Heart right ventricle (tissue), 16 donors: ENCODE measurements at regions not wholly inside any gene's neighbourhood (a gene's known extent, or its start where the extent isn't known, plus 50 kb on each side); places are given as distances from the start of the nearest gene placed in this dataset.

ENCODE experiments used
- ATAC-seq, 8 donors: fragments of 200-7000 bp; cut with Tn5 transposase; one replicate each; pipeline ENCODE4 v1.9.1; 2020; ENCODE audit warnings: mild to moderate bottlenecking in 8 of 8, moderate library complexity in 8 of 8, moderate number of reproducible peaks in 1 of 8
- DNase-seq, 2 donors: peaks; one replicate each; pipeline ENCODE4 v3.0.0-alpha.2; 2020
- H3K27ac ChIP-seq, 10 donors: fragments of 200-600 bp; sonication (generic) in 2 of 10; one replicate each; pipeline versions ENCODE4 v1.5.0 to v1.8.0; 2020 to 2022; ENCODE audit warnings: mild to moderate bottlenecking in 3 of 10
- H3K27me3 ChIP-seq, 7 donors: fragments of 200-600 bp; one replicate each; pipeline ENCODE4 v1.8.0; 2021 to 2022; ENCODE audit warnings: mild to moderate bottlenecking in 2 of 7
- H3K36me3 ChIP-seq, 9 donors: fragments of 200-600 bp; sonication (generic) in 1 of 9; one replicate each; pipeline versions ENCODE4 v1.5.0 to v1.8.0; 2020 to 2022; ENCODE audit warnings: mild to moderate bottlenecking in 2 of 9
- H3K4me1 ChIP-seq, 9 donors: fragments of 200-600 bp; sonication (generic) in 1 of 9; one replicate each; pipeline versions ENCODE4 v1.5.0 to v1.8.0; 2020 to 2022; ENCODE audit warnings: mild to moderate bottlenecking in 4 of 9
- H3K4me3 ChIP-seq, 10 donors: fragments of 200-600 bp; sonication (generic) in 2 of 10; one replicate each; pipeline versions ENCODE4 v1.5.0 to v1.8.0; 2020 to 2022; ENCODE audit warnings: mild to moderate bottlenecking in 7 of 10, moderate library complexity in 2 of 10
- H3K9me3 ChIP-seq, 11 donors: fragments of 200-600 bp in 10 of 11; sonication (generic) in 2 of 11; one replicate each; pipeline versions ENCODE4 v1.5.0 to v1.8.0; 2013 to 2022; ENCODE audit warnings: mild to moderate bottlenecking in 2 of 11, control low read depth in 1 of 11, moderate library complexity in 1 of 11
- WGBS, 2 donors: extraction: QIAGEN DNeasy Blood & Tissue Kit; methylation state at CpG; one replicate each; pipeline ENCODE4 v1.1.7; 2013; ENCODE audit warnings: inconsistent platforms in 1 of 2; 5-methylcytosine and 5-hydroxymethylcytosine counted together
- intact Hi-C, 10 donors: fragments of 100-400 bp; cut with DNase I; formaldehyde crosslinking; loops; one replicate each; pipeline versions ENCODE4 v1.11.1 to v1.14.2; 2022
- TF ChIP-seq, protein P1 (sequence below), 9 donors: fragments of 200-600 bp; sonication (generic) in 2 of 9; IDR thresholded peaks; one replicate each; pipeline versions ENCODE4 v1.5.0 to v1.8.0; 2021 to 2022; ENCODE audit warnings: antibody characterized with exemption in 9 of 9, mild to moderate bottlenecking in 5 of 9, moderate library complexity in 1 of 9
- donor health status: Arrhythmogenic right ventricular cardiomyopathy.
- donor health status: ischemic (EF 13 %, LVEDD 7.1; RV severe dilation, severe dysfunction).
- donor health status: healthy with polysubstance abuse.
- donor health status: DM: no; HTN: yes; CAD: no.
- donor health status: DM: no; HTN: no; CAD: no.
- donor health status: ischemic (EF 25% LVEDD 6.9; RV normal size, moderate dysfunction).
- donor health status: ischemic (EF 25% LVEDD 5.7; RV mildly dilated, moderate dysfunction).
- donor health status: healthy.
- donor health status: DM: yes; HTN: yes; CAD: no.
- donor health status: Ischemic cardiomyopathy.
- donor health status: ischemic (EF 35%, LVEDD 5.7; RV mildly dilated, moderate dysfunction).
- donor health status: nonischemic (EF 11% LVEDD 7.7; RV severe dilation, severe dysfunction).
- donor health status: DM: yes; HTN: yes; CAD: no.
- donor health status: PGD.
- donor health status: ischemic (EF 29% LVEDD 5.4; RV normal size, mild dysfunction).
- donor health status: nonischemic (EF 23%, LVEDD 6.1; RV moderate dilation, normal function).

DNA sequence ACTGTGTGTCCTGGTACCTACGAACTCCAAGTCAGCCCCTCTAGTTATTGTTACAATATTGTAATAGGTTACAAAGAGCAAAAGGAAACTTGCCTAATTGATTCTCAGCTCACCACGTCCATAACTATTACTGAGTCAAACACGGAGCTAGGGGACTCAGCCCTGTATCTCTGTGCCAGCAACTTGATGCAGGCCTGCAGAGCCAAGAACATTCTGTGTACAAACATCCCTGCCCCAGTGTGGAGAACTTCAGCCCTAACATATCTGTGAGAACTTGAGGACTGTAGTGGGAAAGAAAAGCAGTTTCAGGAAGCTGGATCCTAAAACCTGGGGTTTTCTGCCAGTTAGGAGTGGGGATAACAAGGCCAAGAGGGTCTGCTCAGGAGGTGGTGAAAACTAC, 114.9 kb upstream of the PRSS58 start:
- Histone ChIP-seq H3K36me3 (no peaks in the 10 kb centered on the region), H3K4me1 (peaks cover 0 to 9% (median 0%) of the 10 kb centered on the region in 9 donors), H3K4me3 (no peak overlapping the region), H3K9me3 (peaks cover 0 to 22% (median 6%) of the 10 kb centered on the region in 11 donors), H3K27me3 (peaks cover 0 to 5% (median 0%) of the 10 kb centered on the region in 7 donors), H3K27ac (no peak overlapping the region)
- TF ChIP-seq, protein P1, sequence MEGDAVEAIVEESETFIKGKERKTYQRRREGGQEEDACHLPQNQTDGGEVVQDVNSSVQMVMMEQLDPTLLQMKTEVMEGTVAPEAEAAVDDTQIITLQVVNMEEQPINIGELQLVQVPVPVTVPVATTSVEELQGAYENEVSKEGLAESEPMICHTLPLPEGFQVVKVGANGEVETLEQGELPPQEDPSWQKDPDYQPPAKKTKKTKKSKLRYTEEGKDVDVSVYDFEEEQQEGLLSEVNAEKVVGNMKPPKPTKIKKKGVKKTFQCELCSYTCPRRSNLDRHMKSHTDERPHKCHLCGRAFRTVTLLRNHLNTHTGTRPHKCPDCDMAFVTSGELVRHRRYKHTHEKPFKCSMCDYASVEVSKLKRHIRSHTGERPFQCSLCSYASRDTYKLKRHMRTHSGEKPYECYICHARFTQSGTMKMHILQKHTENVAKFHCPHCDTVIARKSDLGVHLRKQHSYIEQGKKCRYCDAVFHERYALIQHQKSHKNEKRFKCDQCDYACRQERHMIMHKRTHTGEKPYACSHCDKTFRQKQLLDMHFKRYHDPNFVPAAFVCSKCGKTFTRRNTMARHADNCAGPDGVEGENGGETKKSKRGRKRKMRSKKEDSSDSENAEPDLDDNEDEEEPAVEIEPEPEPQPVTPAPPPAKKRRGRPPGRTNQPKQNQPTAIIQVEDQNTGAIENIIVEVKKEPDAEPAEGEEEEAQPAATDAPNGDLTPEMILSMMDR (IDR thresholded peaks at IDR 0.05): no peak
- WGBS, 2 donors: 59 to 72% methylated on average over 3 of the region's 3 CpGs
- no peak for DNase-seq
- intact Hi-C loops: no loop called here
- peak in 4 of 8 donors; percentile 40 to 83 (median 62) for ATAC-seq

GRCh38 chr7:142371586-142372377, 113.9 kb upstream of the PRSS58 start:
- no peak overlapping the region for H3K27ac ChIP-seq
- ATAC-seq: no peak

DNA sequence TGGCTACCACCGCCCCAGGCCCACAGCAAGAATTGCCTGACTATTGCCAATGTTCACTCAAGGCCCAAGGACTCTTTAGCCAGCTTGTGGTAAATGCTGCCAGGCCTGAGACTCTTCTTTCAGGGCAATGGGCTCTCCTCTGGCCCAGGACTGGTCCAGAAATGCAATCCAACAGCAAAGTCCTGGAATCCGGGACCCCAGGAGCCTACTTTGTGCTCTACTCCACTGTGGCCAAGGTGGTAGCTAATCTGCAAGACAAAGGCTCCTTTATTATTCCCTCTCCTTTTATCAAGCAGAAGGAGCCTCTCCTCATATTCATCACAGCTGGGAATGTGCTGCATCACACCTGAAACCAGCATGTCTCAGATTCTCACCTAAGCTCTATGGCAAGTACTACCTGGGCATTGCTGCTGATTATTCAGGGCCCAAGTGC, 107.6 kb upstream of the PRSS58 start:
- Histone ChIP-seq H3K4me1 (no peaks in the 10 kb centered on the region), H3K9me3 (peaks cover 0 to 32% (median 7%) of the 10 kb centered on the region in 11 donors), H3K27me3 (no peaks in the 10 kb centered on the region), H3K4me3 (no peak overlapping the region), H3K36me3 (no peaks in the 10 kb centered on the region), H3K27ac (no peak overlapping the region)
- ATAC-seq: no peak
- 77 to 84% methylated on average over 2 of the region's 2 CpGs for WGBS, 2 donors
- TF ChIP-seq, protein P1 (IDR thresholded peaks at IDR 0.05): no peak
- no peak for DNase-seq
- intact Hi-C loops: no loop called here

More at GRCh38 chr7:142371586-142372377, 113.9 kb upstream of the PRSS58 start:
- no peak for DNase-seq
- H3K27me3 ChIP-seq: peaks cover 0 to 5% (median 0%) of the 10 kb centered on the region in 7 donors
- WGBS, 2 donors: 84 to 88% methylated on average over 4 of the region's 4 CpGs
- H3K9me3 ChIP-seq: peaks cover 0 to 25% (median 7%) of the 10 kb centered on the region in 11 donors
- peaks cover 0 to 9% (median 0%) of the 10 kb centered on the region in 9 donors for H3K4me1 ChIP-seq
- H3K4me3 ChIP-seq: no peak overlapping the region
- no peaks in the 10 kb centered on the region for H3K36me3 ChIP-seq
- TF ChIP-seq, protein P1 (IDR thresholded peaks at IDR 0.05): no peak
- intact Hi-C loops: no loop called here

- Histone ChIP-seq H3K27me3 (no peaks in the 10 kb centered on the region), H3K4me3 (no peak overlapping the region), H3K27ac (no peak overlapping the region), H3K9me3 (peaks cover 0 to 28% (median 7%) of the 10 kb centered on the region in 11 donors), H3K4me1 (no peaks in the 10 kb centered on the region), H3K36me3 (no peaks in the 10 kb centered on the region)
- intact Hi-C loops: no loop called here
- TF ChIP-seq, protein P1 (IDR thresholded peaks at IDR 0.05): no peak
- WGBS, 2 donors: 18 to 23% methylated on average over 1 of the region's 1 CpG
- no peak for DNase-seq
- no peak for ATAC-seq
These were observed 106.7 kb upstream of the PRSS58 start for GRCh38 chr7:142364551-142364950.
